ENCODE measurements at regions not wholly inside any gene's neighbourhood (a gene's known extent, or its start where the extent isn't known, plus 50 kb on each side); places are given as distances from the start of the nearest gene placed in this dataset.

DNA sequence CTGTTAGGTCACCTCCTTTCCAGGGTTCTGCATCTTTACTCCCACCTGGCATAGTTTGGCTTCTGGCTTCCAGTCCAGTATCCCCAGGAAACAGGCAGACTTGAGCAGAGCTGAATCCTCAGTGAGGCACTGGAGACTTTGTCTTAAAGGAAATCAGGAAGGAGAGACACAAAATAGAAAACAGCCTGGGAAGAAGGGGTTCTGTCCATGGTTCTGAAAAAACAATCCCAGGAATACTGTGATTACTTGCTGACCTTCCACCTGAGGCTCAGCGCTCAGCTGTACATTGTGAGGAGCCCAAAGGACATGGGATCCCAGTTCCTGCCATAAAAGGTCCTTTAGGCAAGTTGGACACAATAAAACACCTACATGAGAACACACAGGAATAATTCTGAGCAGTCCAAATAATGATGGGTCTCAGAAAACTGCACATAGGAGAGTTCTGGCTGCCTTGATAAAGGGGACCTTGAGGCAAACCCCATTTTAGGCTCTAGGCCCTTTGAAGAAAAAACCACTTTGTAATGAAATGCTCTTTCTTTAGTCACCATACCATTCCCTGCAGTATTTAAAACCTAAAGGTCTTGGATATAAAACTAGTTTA is 81.4 kb upstream of the CRHR1 start:
- in situ Hi-C loops (cut with HindIII; ENCODE audit: low sequenced_read_pairs): no loop called here
- DNase-seq (ENCODE audit: low spot score): peak; percentile 25

- DNase-seq (ENCODE audit: low spot score): no peak
These were observed 80.8 kb upstream of the CRHR1 start for GRCh38 chr17:45703348-45703747.

GRCh38 chr17:45703806-45704205 is 80.3 kb upstream of the CRHR1 start:
- no peak for DNase-seq (ENCODE audit: low spot score)
- in situ Hi-C loops (cut with HindIII; ENCODE audit: low sequenced_read_pairs): no loop called here

More at GRCh38 chr17:45703348-45703747, 80.8 kb upstream of the CRHR1 start:
- in situ Hi-C loops (cut with HindIII; ENCODE audit: low sequenced_read_pairs): no loop called here

- in situ Hi-C loops (cut with HindIII; ENCODE audit: low sequenced_read_pairs): no loop called here
- no peak for DNase-seq (ENCODE audit: low spot score)
These were observed 79.9 kb upstream of the CRHR1 start for GRCh38 chr17:45704251-45704650.

DNA sequence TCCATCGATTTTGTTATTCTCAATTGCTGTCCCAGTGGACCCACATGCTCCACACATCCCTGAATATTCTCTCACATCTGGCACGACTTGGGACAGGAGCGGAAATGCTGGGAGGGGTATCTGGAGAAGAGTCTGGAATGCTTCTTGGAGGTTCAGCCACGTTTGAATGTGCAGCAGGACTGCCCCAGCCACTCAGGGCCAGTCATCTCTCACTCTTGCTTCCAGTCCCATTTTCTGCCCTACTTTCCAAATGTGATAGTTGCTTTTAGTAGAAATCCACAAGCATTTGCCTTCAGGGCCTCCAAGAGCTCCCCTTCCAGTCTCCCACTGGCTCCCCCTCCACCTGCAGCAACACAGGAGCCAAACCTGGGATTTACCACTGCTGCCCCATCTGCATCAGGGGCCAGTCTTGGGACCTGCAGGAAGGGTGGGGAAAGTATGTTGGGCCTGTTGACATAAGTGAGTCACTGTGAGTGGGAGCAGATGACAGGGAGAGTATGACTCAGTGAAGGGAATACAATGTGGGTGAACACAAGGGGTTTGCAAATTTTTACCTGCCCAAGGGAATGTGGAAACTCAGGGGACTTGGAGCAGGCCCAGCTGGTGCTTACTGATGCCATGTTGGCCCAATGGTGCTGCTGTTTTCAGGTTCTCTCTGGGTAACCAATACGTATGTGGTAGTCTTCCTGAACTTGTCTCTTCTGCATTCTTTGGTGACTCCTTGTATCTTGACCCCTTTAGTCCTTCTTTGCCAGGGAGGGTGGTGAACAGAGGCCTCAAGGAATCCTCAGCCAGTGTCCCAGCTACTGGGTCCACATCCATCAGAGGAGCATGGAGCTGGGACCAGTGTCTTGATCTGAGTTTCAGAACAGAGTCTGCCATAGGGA is 78.8 kb upstream of the CRHR1 start:
- in situ Hi-C loops (cut with HindIII; ENCODE audit: low sequenced_read_pairs): no loop called here
- no peak for DNase-seq (ENCODE audit: low spot score)

GRCh38 chr17:45706033-45706432 is 78.1 kb upstream of the CRHR1 start:
- in situ Hi-C loops (cut with HindIII; ENCODE audit: low sequenced_read_pairs): no loop called here
- no peak for DNase-seq (ENCODE audit: low spot score)

GRCh38 chr17:45708707-45709290 is 75.3 kb upstream of the CRHR1 start:
- no peak for DNase-seq (ENCODE audit: low spot score)
- in situ Hi-C loops (cut with HindIII; ENCODE audit: low sequenced_read_pairs): no loop called here

GRCh38 chr17:45709728-45710288 is 74.3 kb upstream of the CRHR1 start:
- in situ Hi-C loops (cut with HindIII; ENCODE audit: low sequenced_read_pairs): no loop called here
- DNase-seq (ENCODE audit: low spot score): no peak

DNA sequence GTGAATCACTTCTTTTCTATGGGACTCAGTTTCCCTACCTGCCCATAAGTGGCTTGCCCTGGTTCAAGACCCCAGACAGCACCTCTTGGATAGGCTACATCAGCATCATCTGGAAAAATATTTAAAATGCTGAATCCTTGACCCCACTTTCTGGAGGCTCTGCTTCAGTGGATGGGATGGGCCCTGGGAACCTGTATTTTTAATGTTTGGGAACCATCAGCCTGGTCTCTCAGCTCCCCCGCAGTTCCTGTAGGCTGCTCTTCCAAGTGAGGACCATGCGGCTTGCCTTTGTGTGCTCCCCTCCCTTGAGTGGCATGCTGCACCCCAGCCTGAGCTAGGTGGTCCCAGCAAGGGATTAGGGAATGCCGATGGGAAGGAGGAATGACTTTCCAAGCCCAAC is 68.3 kb upstream of the CRHR1 start:
- no peak for DNase-seq (ENCODE audit: low spot score)
- in situ Hi-C loops (cut with HindIII; ENCODE audit: low sequenced_read_pairs): no loop called here

GRCh38 chr17:45718791-45719190 is 65.3 kb upstream of the CRHR1 start:
- DNase-seq (ENCODE audit: low spot score): no peak
- in situ Hi-C loops (cut with HindIII; ENCODE audit: low sequenced_read_pairs): no loop called here

DNA sequence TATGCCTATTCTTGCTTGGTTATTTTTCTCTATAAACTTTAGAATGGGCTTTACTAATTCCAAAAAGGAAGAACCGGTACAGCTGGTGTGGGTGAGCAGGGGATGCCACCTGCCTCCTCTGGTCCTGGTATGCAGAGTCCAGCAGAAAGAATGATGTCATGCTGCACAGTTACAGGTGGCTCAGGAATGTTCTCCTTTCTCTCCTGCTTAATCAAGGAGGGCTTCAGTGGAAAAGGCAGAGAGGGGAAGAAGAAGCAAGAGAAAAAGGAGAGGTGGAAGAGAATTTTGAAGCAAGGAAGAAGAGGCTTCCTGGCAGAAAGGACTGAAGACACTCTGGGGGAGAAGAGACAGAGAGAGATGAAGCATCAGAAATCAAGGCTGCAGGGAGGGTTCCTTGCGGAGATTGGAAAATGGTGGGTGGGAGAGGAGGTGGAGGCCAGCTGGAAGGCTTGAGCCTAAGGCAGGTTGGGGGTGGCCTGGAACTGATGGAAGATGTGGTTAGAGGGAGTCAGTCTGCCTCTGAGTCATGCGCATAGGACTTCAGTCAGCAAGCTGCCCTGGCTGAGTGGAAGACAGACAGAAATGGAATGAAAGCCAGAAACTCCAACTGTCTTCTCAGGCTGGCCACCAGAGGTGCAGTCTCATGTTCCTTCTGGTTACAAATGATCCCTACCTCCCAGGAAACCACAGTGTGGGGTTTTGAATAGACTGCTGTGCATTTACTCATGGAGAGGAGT is 64.6 kb upstream of the CRHR1 start:
- DNase-seq (ENCODE audit: low spot score): peak; percentile 90
- in situ Hi-C loops (cut with HindIII; ENCODE audit: low sequenced_read_pairs): no loop called here

DNA sequence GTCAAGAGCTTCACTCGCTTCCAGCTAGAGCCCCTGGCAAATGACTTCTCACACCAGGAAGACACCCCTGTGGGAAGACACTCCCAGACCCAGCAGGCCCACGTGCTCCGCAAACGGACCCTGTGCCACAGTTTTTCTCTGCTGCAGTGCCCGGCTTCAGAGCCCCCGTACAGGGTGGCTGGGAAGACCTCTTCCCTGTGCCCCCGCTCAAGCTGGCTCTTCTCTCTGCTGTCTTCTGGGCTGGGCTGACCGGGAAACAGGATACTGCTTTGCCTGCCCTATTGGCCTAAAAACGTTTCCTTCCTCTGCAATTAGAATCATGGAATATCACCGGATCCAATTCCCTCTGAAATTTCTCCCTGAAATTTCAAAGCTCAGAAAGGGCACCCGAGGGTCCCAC is 63.7 kb upstream of the CRHR1 start:
- in situ Hi-C loops (cut with HindIII; ENCODE audit: low sequenced_read_pairs): no loop called here
- DNase-seq (ENCODE audit: low spot score): no peak

- in situ Hi-C loops (cut with HindIII; ENCODE audit: low sequenced_read_pairs): no loop called here
- peak; percentile 51 for DNase-seq (ENCODE audit: low spot score)
These were observed 62.0 kb upstream of the CRHR1 start for GRCh38 chr17:45722161-45722560.

DNA sequence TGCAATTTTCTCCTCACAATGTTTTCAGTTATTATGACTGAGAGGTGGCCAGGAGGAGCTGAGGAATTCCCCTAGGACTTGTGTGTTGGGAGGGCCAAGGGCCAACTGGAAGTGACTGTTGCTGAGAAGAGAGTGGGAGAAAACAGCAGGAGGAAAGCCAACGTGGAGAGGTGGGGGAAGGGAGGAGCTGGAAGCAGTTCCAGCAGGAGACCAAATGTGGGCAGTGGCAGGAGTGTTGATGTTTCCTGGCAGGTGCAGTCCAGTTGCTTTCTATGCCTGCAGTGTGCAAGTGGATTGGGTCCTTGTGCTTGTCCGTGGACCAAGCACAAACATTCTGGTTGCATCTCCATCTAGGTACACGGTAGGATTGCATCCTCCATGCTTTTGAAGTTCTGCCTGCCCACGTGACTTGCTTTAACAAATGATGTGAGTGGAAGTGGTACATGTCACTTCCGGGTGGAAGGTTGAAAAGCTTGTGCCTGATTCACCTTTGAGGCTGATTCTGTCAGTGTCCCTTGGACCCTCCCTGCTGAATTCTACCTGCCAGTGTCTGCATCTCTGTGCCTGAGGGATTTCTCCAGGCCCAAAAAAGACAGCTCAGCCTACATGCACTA is 54.7 kb upstream of the CRHR1 start:
- in situ Hi-C loops (cut with HindIII; ENCODE audit: low sequenced_read_pairs): no loop called here

DNA sequence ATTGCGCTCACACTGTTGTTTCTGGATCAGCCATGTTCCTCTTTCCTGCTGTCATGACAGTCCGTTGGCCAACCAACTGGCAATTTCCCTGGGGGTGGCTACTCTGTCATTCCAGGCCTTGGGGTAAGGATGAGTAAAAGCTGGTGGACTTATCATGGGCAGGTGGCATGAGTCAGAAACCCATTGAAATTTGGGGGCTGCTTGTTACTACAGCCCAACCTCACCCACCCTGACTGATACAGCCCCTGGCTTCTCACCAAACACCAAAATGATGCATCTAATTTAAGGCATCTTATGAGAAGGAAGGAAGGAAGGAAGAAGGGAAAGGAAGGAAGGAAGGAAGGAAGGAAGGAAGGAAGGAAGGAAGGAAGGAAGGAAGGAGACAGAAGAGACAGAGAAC is 53.9 kb upstream of the CRHR1 start:
- in situ Hi-C loops (cut with HindIII; ENCODE audit: low sequenced_read_pairs): no loop called here
- no peak for DNase-seq (ENCODE audit: low spot score)

More for the DNA sequence above, 54.7 kb upstream of the CRHR1 start:
- no peak for DNase-seq (ENCODE audit: low spot score)

GRCh38 chr17:45731459-45731858 is 52.7 kb upstream of the CRHR1 start:
- in situ Hi-C loops (cut with HindIII; ENCODE audit: low sequenced_read_pairs): no loop called here
- DNase-seq (ENCODE audit: low spot score): no peak

GRCh38 chr17:45732926-45733505 is 51.1 kb upstream of the CRHR1 start:
- DNase-seq (ENCODE audit: low spot score): no peak
- in situ Hi-C loops (cut with HindIII; ENCODE audit: low sequenced_read_pairs): no loop called here

GRCh38 chr17:45733781-45734180 is 50.3 kb upstream of the CRHR1 start:
- DNase-seq (ENCODE audit: low spot score): no peak
- in situ Hi-C loops (cut with HindIII; ENCODE audit: low sequenced_read_pairs): no loop called here

Measured in G401 (cell line).